ENCODE measurements at regions not wholly inside any gene's neighbourhood (a gene's known extent, or its start where the extent isn't known, plus 50 kb on each side); places are given as distances from the start of the nearest gene placed in this dataset.

- Histone ChIP-seq H3K9me3 (replicated peaks; ENCODE audit: control insufficient read depth, insufficient read depth, low read length) (no peaks in the 10 kb centered on the region), H3K79me2 (ENCODE audit: control insufficient read depth, insufficient read depth, low read length) (no peaks in the 10 kb centered on the region), H3K4me1 (ENCODE audit: control insufficient read depth, insufficient read depth, low read length) (no peaks in the 10 kb centered on the region), H4K20me1 (ENCODE audit: control insufficient read depth, insufficient read depth) (no peaks in the 10 kb centered on the region), H2AFZ (ENCODE audit: control insufficient read depth, low read depth, low read length) (no peak overlapping the region; the same call in 1 of the 2 replicates), H3K9ac (ENCODE audit: control insufficient read depth, insufficient read depth, low read length) (no peak overlapping the region), H3K36me3 (ENCODE audit: control insufficient read depth in 2 of 2, insufficient read depth in 2 of 2, low read length in 1 of 2) (no peaks in the 10 kb centered on the region), H3K27me3 (replicated peaks in 1 of 2; ENCODE audit: control insufficient read depth in 2 of 2, insufficient read depth in 2 of 2, low read length in 1 of 2) (no peaks in the 10 kb centered on the region), H3K4me2 (ENCODE audit: control insufficient read depth, insufficient read depth) (no peak overlapping the region), H3K4me3 (no peak overlapping the region), H3K27ac (ENCODE audit: control insufficient read depth, insufficient read depth) (no peak overlapping the region)
- in situ Hi-C loops (cut with MboI) (no loop called here), intact Hi-C loops (cut with micrococcal nuclease; ENCODE audit: unreplicated experiment) (loop anchor here (1.0 to 10.0 kb wide), 4 partner anchors 76 to 248 kb away; no protein-coding TSS in a partner anchor)
- WGBS (ENCODE audit: insufficient coverage, insufficient replicate concordance, low lambda C conversion rate, missing lambda C conversion rate), result 1% methylated on average over 6 of the region's 6 CpGs
- ChIA-PET RAD21 (ENCODE audit: unreplicated experiment) (interaction anchor here (0.8 to 2.9 kb wide), 7 partner anchors 30 to 253 kb away, joined by 3 to 20 read pairs (median 4); no protein-coding TSS in a partner anchor), CTCF (interaction anchor here (0.8 to 3.8 kb wide), 45 partner anchors 10 to 316 kb away, joined by 3 to 37 read pairs (median 5); no protein-coding TSS in a partner anchor), SMC1A (ENCODE audit: uncharacterized antibody, unreplicated experiment) (interaction anchor here (0.6 to 3.3 kb wide), 13 partner anchors 8 to 248 kb away, joined by 3 to 14 read pairs (median 4); no protein-coding TSS in a partner anchor), POLR2A (no interaction called here)
- BruUV-seq (replicated peaks), result no TSS peak
- DNase-seq (ENCODE audit: low read depth, low spot score) (no peak), FAIRE-seq (no peak), ATAC-seq (no peak)
- TF ChIP-seq RB1 (IDR thresholded peaks at IDR 0.05; ENCODE audit: borderline replicate concordance), result no peak
- TF ChIP-seq FOS (IDR thresholded peaks at IDR 0.05; ENCODE audit: borderline replicate concordance, extremely low read depth, insufficient read length), result no peak
- no peak for TF ChIP-seq RBBP5 (conservative IDR thresholded peaks at IDR 0.05)
- TF ChIP-seq ZBTB33 (IDR thresholded peaks at IDR 0.05), result no peak
- TF ChIP-seq ZNF687 (IDR thresholded peaks at IDR 0.05), result no peak
- TF ChIP-seq MAX (IDR thresholded peaks at IDR 0.05; ENCODE audit: low read depth, low read length), result no peak
- TF ChIP-seq IRF4 (IDR thresholded peaks at IDR 0.05; ENCODE audit: low read depth, low read length), result no peak
- TF ChIP-seq MEF2B (IDR thresholded peaks at IDR 0.05; ENCODE audit: partially characterized antibody, poor library complexity, severe bottlenecking), result no peak
- no peak for TF ChIP-seq IRF3 (IDR thresholded peaks at IDR 0.05)
- no peak for TF ChIP-seq BCL3 (IDR thresholded peaks at IDR 0.05; ENCODE audit: borderline replicate concordance, insufficient read depth, low read depth, low read length, poor library complexity, severe bottlenecking)
- no peak for TF ChIP-seq POLR2A (IDR thresholded peaks at IDR 0.05; ENCODE audit: low read depth, low read length)
- no peak for TF ChIP-seq BCL11A (IDR thresholded peaks at IDR 0.05; ENCODE audit: low read depth, low read length)
- TF ChIP-seq EP300 (IDR thresholded peaks at IDR 0.05; ENCODE audit: borderline replicate concordance in 1 of 2, control insufficient read depth in 1 of 2, low read depth in 2 of 2, low read length in 2 of 2), result no peak
- no peak for TF ChIP-seq HSF1 (IDR thresholded peaks at IDR 0.05; ENCODE audit: low read depth, low read length)
Observed at GRCh38 chr15:66850996-66851310, 148.9 kb downstream of the SMAD6 start.
